ENCODE measurements at regions not wholly inside any gene's neighbourhood (a gene's known extent, or its start where the extent isn't known, plus 50 kb on each side); places are given as distances from the start of the nearest gene placed in this dataset.
"Not testable (repeated sequence)": the region's sequence is repeated elsewhere in the genome, so short reads cannot be mapped to it uniquely, and the experiment has no call there.

- POLR2A ChIA-PET = no interaction called here
- H3K36me3 ChIP-seq (ENCODE audit: insufficient read depth, low read length) = no peaks in the 10 kb centered on the region
- Mint-ChIP-seq H3K36me3 (ENCODE audit: low read depth) (no peaks in the 10 kb centered on the region), H3K27me3 (peaks cover 21% of the 10 kb centered on the region), H3K4me1 (ENCODE audit: low read depth) (no peaks in the 10 kb centered on the region), H3K9me3 (no peaks in the 10 kb centered on the region), H3K27ac (no peak overlapping the region), H3K4me3 (no peak overlapping the region)
- no peak for TF ChIP-seq CTCF (IDR thresholded peaks at IDR 0.05)
- intact Hi-C loops (cut with DNase I, micrococcal nuclease) = no loop called here
- ATAC-seq (ENCODE audit: poor library complexity) = no peak
- H3K27me3 ChIP-seq (ENCODE audit: control insufficient read depth in 1 of 2, insufficient read depth in 2 of 2, low read length in 2 of 2) = peaks cover 0 to 3% of the 10 kb centered on the region in 2 experiments
- H3K4me3 ChIP-seq (ENCODE audit: low read length) = no peak overlapping the region
- DNase-seq = no peak
- CTCF ChIA-PET = no interaction called here
- H3K27ac ChIP-seq (ENCODE audit: low read depth in 1 of 2, low read length in 2 of 2) = no peak overlapping the region
- no peaks in the 10 kb centered on the region for H3K4me1 ChIP-seq (ENCODE audit: insufficient read depth, low read length)
- H3K9me3 ChIP-seq (ENCODE audit: control insufficient read depth in 1 of 2, insufficient read depth in 1 of 2, low read length in 2 of 2) = peaks cover 0 to 6% of the 10 kb centered on the region in 2 experiments
Observed at GRCh38 chr16:26395700-26396099, 671.0 kb upstream of the C16orf82 start.

- H3K36me3 ChIP-seq (ENCODE audit: insufficient read depth, low read length) = no peaks in the 10 kb centered on the region
- H3K4me1 ChIP-seq (ENCODE audit: insufficient read depth, low read length) = no peaks in the 10 kb centered on the region
- H3K36me3 Mint-ChIP-seq (ENCODE audit: low read depth) = no peaks in the 10 kb centered on the region
- H3K27ac Mint-ChIP-seq = no peak overlapping the region
- DNase-seq (no peak), ATAC-seq (ENCODE audit: poor library complexity) (no peak)
- H3K4me3 ChIP-seq (ENCODE audit: low read length) = no peak overlapping the region
- H3K9me3 Mint-ChIP-seq = no peaks in the 10 kb centered on the region
- intact Hi-C loops (cut with DNase I, micrococcal nuclease) = no loop called here
- POLR2A ChIA-PET = no interaction called here
- H3K27ac ChIP-seq (ENCODE audit: low read depth in 1 of 2, low read length in 2 of 2) = no peak overlapping the region
- peaks cover 21% of the 10 kb centered on the region for H3K27me3 Mint-ChIP-seq
- no peak for TF ChIP-seq CTCF (IDR thresholded peaks at IDR 0.05)
- no peak overlapping the region for H3K4me3 Mint-ChIP-seq
- CTCF ChIA-PET = no interaction called here
- no peaks in the 10 kb centered on the region for H3K4me1 Mint-ChIP-seq (ENCODE audit: low read depth)
- H3K9me3 ChIP-seq (ENCODE audit: control insufficient read depth in 1 of 2, insufficient read depth in 1 of 2, low read length in 2 of 2) = peaks cover 0 to 6% of the 10 kb centered on the region in 2 experiments
- peaks cover 0 to 3% of the 10 kb centered on the region in 2 experiments for H3K27me3 ChIP-seq (ENCODE audit: control insufficient read depth in 1 of 2, insufficient read depth in 2 of 2, low read length in 2 of 2)
Observed at GRCh38 chr16:26396511-26397235, 670.1 kb upstream of the C16orf82 start.

- TF ChIP-seq CTCF (IDR thresholded peaks at IDR 0.05) = no peak
- POLR2A ChIA-PET = no interaction called here
- H3K4me3 ChIP-seq (ENCODE audit: low read length) = no peak overlapping the region
- Mint-ChIP-seq H3K4me1 (ENCODE audit: low read depth) (no peaks in the 10 kb centered on the region), H3K27ac (no peak overlapping the region), H3K9me3 (peaks cover 3% of the 10 kb centered on the region), H3K4me3 (no peak overlapping the region), H3K36me3 (ENCODE audit: low read depth) (no peaks in the 10 kb centered on the region), H3K27me3 (peaks cover 33% of the 10 kb centered on the region)
- H3K4me1 ChIP-seq (ENCODE audit: insufficient read depth, low read length) = no peaks in the 10 kb centered on the region
- peaks cover 0 to 7% of the 10 kb centered on the region in 2 experiments for H3K9me3 ChIP-seq (ENCODE audit: control insufficient read depth in 1 of 2, insufficient read depth in 1 of 2, low read length in 2 of 2)
- DNase-seq = no peak
- H3K36me3 ChIP-seq (ENCODE audit: insufficient read depth, low read length) = no peaks in the 10 kb centered on the region
- intact Hi-C loops (cut with DNase I, micrococcal nuclease) = no loop called here
- H3K27me3 ChIP-seq (ENCODE audit: control insufficient read depth in 1 of 2, insufficient read depth in 2 of 2, low read length in 2 of 2) = peaks cover 0 to 8% of the 10 kb centered on the region in 2 experiments
- no peak for ATAC-seq (ENCODE audit: poor library complexity)
- CTCF ChIA-PET = interaction anchor here (0.6 kb wide), 1 partner anchor 1264 kb away, joined by 3 read pairs; no protein-coding TSS in a partner anchor
- no peak overlapping the region for H3K27ac ChIP-seq (ENCODE audit: low read depth in 1 of 2, low read length in 2 of 2)
Observed at GRCh38 chr16:26413780-26414179, 652.9 kb upstream of the C16orf82 start.

GRCh38 chr16:26419458-26419857 is 647.3 kb upstream of the C16orf82 start:
- intact Hi-C loops (cut with DNase I, micrococcal nuclease); POLR2A ChIA-PET; CTCF ChIA-PET; DNase-seq; H3K36me3 ChIP-seq (ENCODE audit: insufficient read depth, low read length); ATAC-seq (ENCODE audit: poor library complexity); H3K27ac ChIP-seq (ENCODE audit: low read depth in 1 of 2, low read length in 2 of 2); H3K4me1 Mint-ChIP-seq (ENCODE audit: low read depth); H3K4me1 ChIP-seq (ENCODE audit: insufficient read depth, low read length); H3K27me3 ChIP-seq (ENCODE audit: control insufficient read depth in 1 of 2, insufficient read depth in 2 of 2, low read length in 2 of 2); H3K4me3 ChIP-seq (ENCODE audit: low read length); H3K36me3 Mint-ChIP-seq (ENCODE audit: low read depth); H3K27ac Mint-ChIP-seq; H3K9me3 ChIP-seq (ENCODE audit: control insufficient read depth in 1 of 2, insufficient read depth in 1 of 2, low read length in 2 of 2); H3K4me3 Mint-ChIP-seq: not testable (repeated sequence)
- Mint-ChIP-seq H3K9me3 (peaks cover 10% of the 10 kb centered on the region), H3K27me3 (peaks cover 12% of the 10 kb centered on the region)
